ENCODE measurements at regions not wholly inside any gene's neighbourhood (a gene's known extent, or its start where the extent isn't known, plus 50 kb on each side); places are given as distances from the start of the nearest gene placed in this dataset.

- Mint-ChIP-seq H3K9me3 (peaks cover 21% of the 10 kb centered on the region), H3K27ac (no peak overlapping the region), H3K27me3 (no peaks in the 10 kb centered on the region), H3K4me3 (no peak overlapping the region), H3K36me3 (ENCODE audit: low read depth) (no peaks in the 10 kb centered on the region), H3K4me1 (ENCODE audit: low read depth) (no peaks in the 10 kb centered on the region)
- H3K4me3 ChIP-seq (ENCODE audit: low read length): no peak overlapping the region
- H3K9me3 ChIP-seq (ENCODE audit: control insufficient read depth in 1 of 2, insufficient read depth in 1 of 2, low read length in 2 of 2): peaks cover 0 to 8% of the 10 kb centered on the region in 2 experiments
- H3K27ac ChIP-seq (ENCODE audit: low read depth in 1 of 2, low read length in 2 of 2): no peak overlapping the region
- CTCF ChIA-PET: no interaction called here
- no peaks in the 10 kb centered on the region for H3K27me3 ChIP-seq (ENCODE audit: control insufficient read depth in 1 of 2, insufficient read depth in 2 of 2, low read length in 2 of 2)
- no peaks in the 10 kb centered on the region for H3K36me3 ChIP-seq (ENCODE audit: insufficient read depth, low read length)
- POLR2A ChIA-PET: no interaction called here
- ATAC-seq (ENCODE audit: poor library complexity) (no peak), DNase-seq (no peak)
- no peaks in the 10 kb centered on the region for H3K4me1 ChIP-seq (ENCODE audit: insufficient read depth, low read length)
- intact Hi-C loops (cut with DNase I, micrococcal nuclease): no loop called here
- TF ChIP-seq, protein P1, sequence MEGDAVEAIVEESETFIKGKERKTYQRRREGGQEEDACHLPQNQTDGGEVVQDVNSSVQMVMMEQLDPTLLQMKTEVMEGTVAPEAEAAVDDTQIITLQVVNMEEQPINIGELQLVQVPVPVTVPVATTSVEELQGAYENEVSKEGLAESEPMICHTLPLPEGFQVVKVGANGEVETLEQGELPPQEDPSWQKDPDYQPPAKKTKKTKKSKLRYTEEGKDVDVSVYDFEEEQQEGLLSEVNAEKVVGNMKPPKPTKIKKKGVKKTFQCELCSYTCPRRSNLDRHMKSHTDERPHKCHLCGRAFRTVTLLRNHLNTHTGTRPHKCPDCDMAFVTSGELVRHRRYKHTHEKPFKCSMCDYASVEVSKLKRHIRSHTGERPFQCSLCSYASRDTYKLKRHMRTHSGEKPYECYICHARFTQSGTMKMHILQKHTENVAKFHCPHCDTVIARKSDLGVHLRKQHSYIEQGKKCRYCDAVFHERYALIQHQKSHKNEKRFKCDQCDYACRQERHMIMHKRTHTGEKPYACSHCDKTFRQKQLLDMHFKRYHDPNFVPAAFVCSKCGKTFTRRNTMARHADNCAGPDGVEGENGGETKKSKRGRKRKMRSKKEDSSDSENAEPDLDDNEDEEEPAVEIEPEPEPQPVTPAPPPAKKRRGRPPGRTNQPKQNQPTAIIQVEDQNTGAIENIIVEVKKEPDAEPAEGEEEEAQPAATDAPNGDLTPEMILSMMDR (IDR thresholded peaks at IDR 0.05): no peak
Observed at GRCh38 chr5:28253431-28253830, 1215.0 kb upstream of the CDH9 start.

- no peak for DNase-seq
Observed at GRCh38 chr5:28249771-28250415, 1211.5 kb upstream of the CDH9 start.

DNA sequence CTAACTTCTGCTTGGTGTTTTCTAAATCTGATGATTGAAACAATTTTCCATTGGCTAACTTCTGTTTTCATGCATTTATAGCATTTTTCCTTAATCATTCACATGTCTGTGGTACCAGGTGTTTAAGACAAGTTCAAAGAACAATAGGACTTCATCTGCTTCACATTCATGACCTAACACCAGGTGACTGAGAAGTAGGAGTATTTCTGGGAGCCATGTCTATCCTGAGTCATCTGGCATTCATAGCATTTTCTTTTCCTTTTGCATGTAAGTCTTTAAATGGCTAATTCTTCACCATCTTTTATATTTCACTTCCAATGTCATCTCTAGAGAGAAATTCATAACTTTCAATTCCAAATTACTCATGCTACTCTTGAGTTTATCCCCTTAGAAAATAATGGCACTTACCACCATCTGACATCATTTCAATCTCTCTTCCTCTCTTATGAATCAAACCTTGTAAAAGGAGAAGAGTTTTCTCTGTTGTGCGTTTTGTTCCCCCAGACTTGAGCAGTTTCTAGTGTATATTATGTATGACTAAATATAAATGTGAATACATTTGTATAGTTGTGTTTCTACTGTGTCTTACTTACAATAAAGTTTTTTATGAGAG is 1196.1 kb upstream of the CDH9 start:
- H3K27me3 Mint-ChIP-seq: no peaks in the 10 kb centered on the region
- H3K4me3 ChIP-seq (ENCODE audit: low read length): no peak overlapping the region
- H3K36me3 Mint-ChIP-seq (ENCODE audit: low read depth): no peaks in the 10 kb centered on the region
- DNase-seq (no peak), ATAC-seq (ENCODE audit: poor library complexity) (no peak)
- no peaks in the 10 kb centered on the region for H3K36me3 ChIP-seq (ENCODE audit: insufficient read depth, low read length)
- intact Hi-C loops (cut with DNase I, micrococcal nuclease): no loop called here
- no peak overlapping the region for H3K4me3 Mint-ChIP-seq
- H3K27me3 ChIP-seq (ENCODE audit: control insufficient read depth in 1 of 2, insufficient read depth in 2 of 2, low read length in 2 of 2): no peaks in the 10 kb centered on the region
- TF ChIP-seq, protein P1 (IDR thresholded peaks at IDR 0.05): no peak
- peaks cover 20% of the 10 kb centered on the region for H3K9me3 Mint-ChIP-seq
- CTCF ChIA-PET: no interaction called here
- H3K4me1 Mint-ChIP-seq (ENCODE audit: low read depth): no peaks in the 10 kb centered on the region
- H3K27ac ChIP-seq (ENCODE audit: low read depth in 1 of 2, low read length in 2 of 2): no peak overlapping the region
- no peak overlapping the region for H3K27ac Mint-ChIP-seq
- H3K9me3 ChIP-seq (ENCODE audit: control insufficient read depth in 1 of 2, insufficient read depth in 1 of 2, low read length in 2 of 2): no peaks in the 10 kb centered on the region
- no peaks in the 10 kb centered on the region for H3K4me1 ChIP-seq (ENCODE audit: insufficient read depth, low read length)
- POLR2A ChIA-PET: no interaction called here

More at GRCh38 chr5:28249771-28250415, 1211.5 kb upstream of the CDH9 start:
- no peaks in the 10 kb centered on the region for H3K36me3 ChIP-seq (ENCODE audit: insufficient read depth, low read length)
- Mint-ChIP-seq H3K4me3 (no peak overlapping the region), H3K27ac (no peak overlapping the region), H3K9me3 (peaks cover 22% of the 10 kb centered on the region), H3K36me3 (ENCODE audit: low read depth) (no peaks in the 10 kb centered on the region), H3K27me3 (no peaks in the 10 kb centered on the region), H3K4me1 (ENCODE audit: low read depth) (no peaks in the 10 kb centered on the region)
- intact Hi-C loops (cut with DNase I, micrococcal nuclease): no loop called here
- ChIA-PET POLR2A (no interaction called here), CTCF (no interaction called here)
- H3K27me3 ChIP-seq (ENCODE audit: control insufficient read depth in 1 of 2, insufficient read depth in 2 of 2, low read length in 2 of 2): no peaks in the 10 kb centered on the region
- no peak overlapping the region for H3K4me3 ChIP-seq (ENCODE audit: low read length)
- H3K27ac ChIP-seq (ENCODE audit: low read depth in 1 of 2, low read length in 2 of 2): no peak overlapping the region
- TF ChIP-seq, protein P1 (IDR thresholded peaks at IDR 0.05): no peak
- no peaks in the 10 kb centered on the region for H3K4me1 ChIP-seq (ENCODE audit: insufficient read depth, low read length)
- ATAC-seq (ENCODE audit: poor library complexity): no peak
- H3K9me3 ChIP-seq (ENCODE audit: control insufficient read depth in 1 of 2, insufficient read depth in 1 of 2, low read length in 2 of 2): peaks cover 0 to 4% of the 10 kb centered on the region in 2 experiments

Data from CD4-positive, alpha-beta T cell (primary cell).